Liver (tissue), 8 donors: ENCODE measurements at regions not wholly inside any gene's neighbourhood (a gene's known extent, or its start where the extent isn't known, plus 50 kb on each side); places are given as distances from the start of the nearest gene placed in this dataset.

Experiments used
- DNase-seq: peaks from one replicate; pipeline ENCODE4 v3.0.0-alpha.2; 2017; ENCODE audit warnings: low spot score
- H3K27ac ChIP-seq, 2 donors: one replicate each; pipeline ENCODE4 v1.7.0; 2013; ENCODE audit warnings: inconsistent platforms in 2 of 2, low read length in 2 of 2, control low read depth in 1 of 2, low read depth in 1 of 2, mild to moderate bottlenecking in 1 of 2
- H3K27me3 ChIP-seq, 4 donors: one replicate each; pipeline versions ENCODE4 v1.6.1 to v1.7.0; 2013; ENCODE audit warnings: low read length in 3 of 4, inconsistent platforms in 1 of 4, mild to moderate bottlenecking in 1 of 4, moderate library complexity in 1 of 4; ENCODE audit not compliant: control insufficient read depth in 4 of 4, insufficient read depth in 4 of 4
- H3K36me3 ChIP-seq, 4 donors: one replicate each; pipeline versions ENCODE4 v1.6.1 to v1.7.0; 2013; ENCODE audit warnings: low read length in 3 of 4, mild to moderate bottlenecking in 3 of 4, low read depth in 1 of 4, moderate library complexity in 1 of 4; ENCODE audit not compliant: control insufficient read depth in 4 of 4, insufficient read depth in 3 of 4
- H3K4me1 ChIP-seq, 4 donors: one replicate each; pipeline versions ENCODE4 v1.6.1 to v1.7.0; 2013; ENCODE audit warnings: low read length in 3 of 4, mild to moderate bottlenecking in 3 of 4, moderate library complexity in 1 of 4; ENCODE audit not compliant: control insufficient read depth in 4 of 4, insufficient read depth in 4 of 4
- H3K4me3 ChIP-seq, 3 donors: one replicate each; pipeline versions ENCODE4 v1.6.1 to v1.7.0; 2013; ENCODE audit warnings: low read length in 3 of 3, control low read depth in 1 of 3, low read depth in 1 of 3, mild to moderate bottlenecking in 1 of 3
- H3K9ac ChIP-seq, 2 donors: one replicate each; pipeline ENCODE4 v1.7.0; 2013; ENCODE audit warnings: low read length in 2 of 2, mild to moderate bottlenecking in 2 of 2, moderate library complexity in 2 of 2, control low read depth in 1 of 2, low read depth in 1 of 2
- H3K9me3 ChIP-seq, 4 donors: one replicate each; pipeline versions ENCODE4 v1.6.1 to v1.7.0; 2013; ENCODE audit warnings: low read length in 3 of 4; ENCODE audit not compliant: control insufficient read depth in 4 of 4
- EGR1 ChIP-seq, 2 donors: IDR thresholded peaks; 2 replicates each; pipeline ENCODE4 v1.6.1; 2016 to 2018; ENCODE audit warnings: antibody characterized with exemption in 2 of 2, low read depth in 2 of 2
- FOXA1 ChIP-seq: IDR thresholded peaks from 2 replicates; pipeline ENCODE4 v1.6.1; 2016; ENCODE audit warnings: antibody characterized with exemption
- FOXA2 ChIP-seq: IDR thresholded peaks from 2 replicates; pipeline ENCODE4 v1.6.1; 2016; ENCODE audit warnings: antibody characterized with exemption
- HNF4A ChIP-seq, 2 donors: conservative IDR thresholded peaks; 2 replicates each; pipeline ENCODE4 v1.6.1; 2016; ENCODE audit warnings: antibody characterized with exemption in 2 of 2, mild to moderate bottlenecking in 2 of 2
- HNF4G ChIP-seq: IDR thresholded peaks from 2 replicates; pipeline ENCODE4 v1.6.1; 2016; ENCODE audit warnings: antibody characterized with exemption
- JUND ChIP-seq, 2 donors: IDR thresholded peaks; 2 replicates each; pipeline ENCODE4 v1.6.1; 2016; ENCODE audit warnings: antibody characterized with exemption in 2 of 2
- MAX ChIP-seq: IDR thresholded peaks from 2 replicates; pipeline ENCODE4 v1.6.1; 2016; ENCODE audit warnings: antibody characterized with exemption
- NR2F2 ChIP-seq: IDR thresholded peaks from 2 replicates; pipeline ENCODE4 v1.6.1; 2016; ENCODE audit warnings: antibody characterized with exemption
- RAD21 ChIP-seq, 2 donors: IDR thresholded peaks; 2 replicates each; pipeline ENCODE4 v1.6.1; 2016; ENCODE audit warnings: antibody characterized with exemption in 2 of 2, mild to moderate bottlenecking in 2 of 2
- RXRA ChIP-seq, 2 donors: IDR thresholded peaks; 2 replicates each; pipeline ENCODE4 v1.6.1; 2017 to 2018; ENCODE audit warnings: antibody characterized with exemption in 2 of 2, mild to moderate bottlenecking in 1 of 2
- SP1 ChIP-seq: IDR thresholded peaks from 2 replicates; pipeline ENCODE4 v1.6.1; 2018; ENCODE audit warnings: antibody characterized with exemption, mild to moderate bottlenecking
- TAF1 ChIP-seq: conservative IDR thresholded peaks from 2 replicates; pipeline ENCODE4 v1.6.1; 2016; ENCODE audit warnings: antibody characterized with exemption, mild to moderate bottlenecking
- YY1 ChIP-seq: IDR thresholded peaks from 2 replicates; pipeline ENCODE4 v1.6.1; 2016; ENCODE audit warnings: antibody characterized with exemption, mild to moderate bottlenecking
- WGBS: extraction: QIAGEN DNeasy Blood & Tissue Kit; methylation state at CpG from one replicate; pipeline ENCODE4 v1.1.7; 2013; 5-methylcytosine and 5-hydroxymethylcytosine counted together
- TF ChIP-seq, protein P1 (sequence below): fragments of 150-350 bp; IDR thresholded peaks from 2 replicates; pipeline ENCODE4 v1.5.1; 2017; ENCODE audit warnings: improper control_type of control experiment, low read depth, low read length; ENCODE audit not compliant: missing input control
- TF ChIP-seq, protein P2 (sequence below): IDR thresholded peaks from 2 replicates; pipeline ENCODE4 v1.6.1; 2016; ENCODE audit warnings: antibody characterized with exemption, mild to moderate bottlenecking
- TF ChIP-seq, protein P3 (sequence below): IDR thresholded peaks from 2 replicates; pipeline ENCODE4 v1.6.1; 2016; ENCODE audit warnings: antibody characterized with exemption
- donor health status: healthy.
- donor health status: healthy.
- donor health status: healthy.
- donor health status: healthy.
- donor health status: healthy.

DNA sequence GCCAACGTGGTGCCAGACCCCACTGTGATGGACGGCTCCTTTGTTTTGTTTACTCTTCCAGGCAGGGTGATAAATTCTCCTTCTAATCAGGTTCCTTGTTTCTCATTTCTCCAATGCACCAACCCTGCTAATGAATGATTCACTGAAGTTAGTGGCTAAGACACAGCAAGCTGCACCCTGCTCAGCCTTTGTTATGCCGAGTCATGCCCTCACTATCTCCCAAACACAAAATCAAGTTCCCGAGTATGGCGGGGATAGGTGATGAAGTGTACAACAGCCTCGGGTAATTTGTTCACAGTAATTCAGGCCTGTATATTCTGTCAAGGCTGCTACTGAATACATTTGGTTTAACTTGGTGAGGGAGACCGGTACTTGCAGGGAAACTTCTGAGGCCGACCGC is 83.8 kb upstream of the HS3ST4 start:
- 57% methylated on average over 9 of the region's 9 CpGs for WGBS
- H3K4me3 ChIP-seq, result no peak overlapping the region

GRCh38 chr16:25606069-25606468 is 85.7 kb upstream of the HS3ST4 start:
- no peak for DNase-seq
- H3K4me3 ChIP-seq, result no peak overlapping the region
- no peaks in the 10 kb centered on the region for H3K27me3 ChIP-seq
- H3K4me1 ChIP-seq, result no peaks in the 10 kb centered on the region
- TF ChIP-seq, protein P1, sequence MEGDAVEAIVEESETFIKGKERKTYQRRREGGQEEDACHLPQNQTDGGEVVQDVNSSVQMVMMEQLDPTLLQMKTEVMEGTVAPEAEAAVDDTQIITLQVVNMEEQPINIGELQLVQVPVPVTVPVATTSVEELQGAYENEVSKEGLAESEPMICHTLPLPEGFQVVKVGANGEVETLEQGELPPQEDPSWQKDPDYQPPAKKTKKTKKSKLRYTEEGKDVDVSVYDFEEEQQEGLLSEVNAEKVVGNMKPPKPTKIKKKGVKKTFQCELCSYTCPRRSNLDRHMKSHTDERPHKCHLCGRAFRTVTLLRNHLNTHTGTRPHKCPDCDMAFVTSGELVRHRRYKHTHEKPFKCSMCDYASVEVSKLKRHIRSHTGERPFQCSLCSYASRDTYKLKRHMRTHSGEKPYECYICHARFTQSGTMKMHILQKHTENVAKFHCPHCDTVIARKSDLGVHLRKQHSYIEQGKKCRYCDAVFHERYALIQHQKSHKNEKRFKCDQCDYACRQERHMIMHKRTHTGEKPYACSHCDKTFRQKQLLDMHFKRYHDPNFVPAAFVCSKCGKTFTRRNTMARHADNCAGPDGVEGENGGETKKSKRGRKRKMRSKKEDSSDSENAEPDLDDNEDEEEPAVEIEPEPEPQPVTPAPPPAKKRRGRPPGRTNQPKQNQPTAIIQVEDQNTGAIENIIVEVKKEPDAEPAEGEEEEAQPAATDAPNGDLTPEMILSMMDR, result no peak
- no peak for TF ChIP-seq FOXA2
- no peak for TF ChIP-seq JUND (IDR thresholded peaks at IDR 0.05)
- TF ChIP-seq, protein P2, sequence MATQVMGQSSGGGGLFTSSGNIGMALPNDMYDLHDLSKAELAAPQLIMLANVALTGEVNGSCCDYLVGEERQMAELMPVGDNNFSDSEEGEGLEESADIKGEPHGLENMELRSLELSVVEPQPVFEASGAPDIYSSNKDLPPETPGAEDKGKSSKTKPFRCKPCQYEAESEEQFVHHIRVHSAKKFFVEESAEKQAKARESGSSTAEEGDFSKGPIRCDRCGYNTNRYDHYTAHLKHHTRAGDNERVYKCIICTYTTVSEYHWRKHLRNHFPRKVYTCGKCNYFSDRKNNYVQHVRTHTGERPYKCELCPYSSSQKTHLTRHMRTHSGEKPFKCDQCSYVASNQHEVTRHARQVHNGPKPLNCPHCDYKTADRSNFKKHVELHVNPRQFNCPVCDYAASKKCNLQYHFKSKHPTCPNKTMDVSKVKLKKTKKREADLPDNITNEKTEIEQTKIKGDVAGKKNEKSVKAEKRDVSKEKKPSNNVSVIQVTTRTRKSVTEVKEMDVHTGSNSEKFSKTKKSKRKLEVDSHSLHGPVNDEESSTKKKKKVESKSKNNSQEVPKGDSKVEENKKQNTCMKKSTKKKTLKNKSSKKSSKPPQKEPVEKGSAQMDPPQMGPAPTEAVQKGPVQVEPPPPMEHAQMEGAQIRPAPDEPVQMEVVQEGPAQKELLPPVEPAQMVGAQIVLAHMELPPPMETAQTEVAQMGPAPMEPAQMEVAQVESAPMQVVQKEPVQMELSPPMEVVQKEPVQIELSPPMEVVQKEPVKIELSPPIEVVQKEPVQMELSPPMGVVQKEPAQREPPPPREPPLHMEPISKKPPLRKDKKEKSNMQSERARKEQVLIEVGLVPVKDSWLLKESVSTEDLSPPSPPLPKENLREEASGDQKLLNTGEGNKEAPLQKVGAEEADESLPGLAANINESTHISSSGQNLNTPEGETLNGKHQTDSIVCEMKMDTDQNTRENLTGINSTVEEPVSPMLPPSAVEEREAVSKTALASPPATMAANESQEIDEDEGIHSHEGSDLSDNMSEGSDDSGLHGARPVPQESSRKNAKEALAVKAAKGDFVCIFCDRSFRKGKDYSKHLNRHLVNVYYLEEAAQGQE, result no peak
- TF ChIP-seq SP1, result no peak
- no peak for TF ChIP-seq EGR1 (IDR thresholded peaks at IDR 0.05; ENCODE audit: low read depth in 2 of 2)
- TF ChIP-seq FOXA1, result no peak
- no peak for TF ChIP-seq RAD21 (IDR thresholded peaks at IDR 0.05)
- no peak for TF ChIP-seq NR2F2
- TF ChIP-seq RXRA (IDR thresholded peaks at IDR 0.05), result no peak
- TF ChIP-seq HNF4A (conservative IDR thresholded peaks at IDR 0.05), result no peak
- TF ChIP-seq YY1, result no peak
- no peak overlapping the region for H3K9ac ChIP-seq
- no peaks in the 10 kb centered on the region for H3K9me3 ChIP-seq
- no peaks in the 10 kb centered on the region for H3K36me3 ChIP-seq
- WGBS, result 67% methylated on average over 6 of the region's 6 CpGs
- no peak overlapping the region for H3K27ac ChIP-seq

More for the DNA sequence above, 83.8 kb upstream of the HS3ST4 start:
- no peaks in the 10 kb centered on the region for H3K9me3 ChIP-seq
- no peaks in the 10 kb centered on the region for H3K4me1 ChIP-seq
- H3K27ac ChIP-seq, result no peak overlapping the region
- no peaks in the 10 kb centered on the region for H3K36me3 ChIP-seq
- no peak for TF ChIP-seq RAD21 (IDR thresholded peaks at IDR 0.05)
- no peak for TF ChIP-seq JUND (IDR thresholded peaks at IDR 0.05)
- no peak for TF ChIP-seq MAX
- no peak for TF ChIP-seq SP1
- TF ChIP-seq TAF1, result no peak
- TF ChIP-seq NR2F2, result no peak
- no peak for TF ChIP-seq HNF4A (conservative IDR thresholded peaks at IDR 0.05)
- no peak for TF ChIP-seq YY1
- TF ChIP-seq, protein P1, result no peak
- TF ChIP-seq HNF4G, result no peak
- no peak for TF ChIP-seq FOXA2
- TF ChIP-seq, protein P3, sequence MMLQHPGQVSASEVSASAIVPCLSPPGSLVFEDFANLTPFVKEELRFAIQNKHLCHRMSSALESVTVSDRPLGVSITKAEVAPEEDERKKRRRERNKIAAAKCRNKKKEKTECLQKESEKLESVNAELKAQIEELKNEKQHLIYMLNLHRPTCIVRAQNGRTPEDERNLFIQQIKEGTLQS, result no peak
- no peak for TF ChIP-seq RXRA (IDR thresholded peaks at IDR 0.05)
- H3K9ac ChIP-seq, result no peak overlapping the region
- no peaks in the 10 kb centered on the region for H3K27me3 ChIP-seq
- DNase-seq, result no peak
